ENCODE measurements at regions not wholly inside any gene's neighbourhood (a gene's known extent, or its start where the extent isn't known, plus 50 kb on each side); places are given as distances from the start of the nearest gene placed in this dataset.
"Not testable (repeated sequence)": the region's sequence is repeated elsewhere in the genome, so short reads cannot be mapped to it uniquely, and the experiment has no call there.

DNA sequence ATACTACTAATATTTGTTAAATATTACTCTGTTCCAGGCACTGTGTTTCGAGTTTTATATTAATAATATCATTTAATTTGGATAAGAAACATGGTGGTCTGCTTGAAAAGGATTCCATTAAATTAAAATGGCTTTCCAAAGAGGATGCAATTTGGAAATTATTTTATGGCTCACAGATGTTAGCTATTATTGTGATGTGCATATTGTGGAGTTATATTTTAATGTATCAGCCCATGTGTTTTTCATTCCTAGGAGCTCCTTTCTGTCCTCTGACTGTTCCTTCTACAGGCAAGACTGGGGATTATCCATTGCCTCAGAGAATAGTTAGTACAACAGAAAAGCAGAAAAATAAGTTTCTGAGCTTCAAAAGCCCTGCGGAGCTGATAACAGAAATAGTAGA lies 376.7 kb upstream of the PDZRN3 start:
- Histone ChIP-seq H3K9me3 (no peaks in the 10 kb centered on the region), H3K27me3 (no peaks in the 10 kb centered on the region), H3K4me1 (no peaks in the 10 kb centered on the region), H3K36me3 (no peaks in the 10 kb centered on the region), H3K27ac (no peak overlapping the region), H3K4me3 (no peak overlapping the region)
- TF ChIP-seq, protein P1, sequence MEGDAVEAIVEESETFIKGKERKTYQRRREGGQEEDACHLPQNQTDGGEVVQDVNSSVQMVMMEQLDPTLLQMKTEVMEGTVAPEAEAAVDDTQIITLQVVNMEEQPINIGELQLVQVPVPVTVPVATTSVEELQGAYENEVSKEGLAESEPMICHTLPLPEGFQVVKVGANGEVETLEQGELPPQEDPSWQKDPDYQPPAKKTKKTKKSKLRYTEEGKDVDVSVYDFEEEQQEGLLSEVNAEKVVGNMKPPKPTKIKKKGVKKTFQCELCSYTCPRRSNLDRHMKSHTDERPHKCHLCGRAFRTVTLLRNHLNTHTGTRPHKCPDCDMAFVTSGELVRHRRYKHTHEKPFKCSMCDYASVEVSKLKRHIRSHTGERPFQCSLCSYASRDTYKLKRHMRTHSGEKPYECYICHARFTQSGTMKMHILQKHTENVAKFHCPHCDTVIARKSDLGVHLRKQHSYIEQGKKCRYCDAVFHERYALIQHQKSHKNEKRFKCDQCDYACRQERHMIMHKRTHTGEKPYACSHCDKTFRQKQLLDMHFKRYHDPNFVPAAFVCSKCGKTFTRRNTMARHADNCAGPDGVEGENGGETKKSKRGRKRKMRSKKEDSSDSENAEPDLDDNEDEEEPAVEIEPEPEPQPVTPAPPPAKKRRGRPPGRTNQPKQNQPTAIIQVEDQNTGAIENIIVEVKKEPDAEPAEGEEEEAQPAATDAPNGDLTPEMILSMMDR (IDR thresholded peaks at IDR 0.05): no peak
- WGBS, 2 donors: 53 to 58% methylated on average over 2 of the region's 2 CpGs
- intact Hi-C loops (cut with DNase I): no loop called here
- DNase-seq: no peak

- intact Hi-C loops (cut with DNase I): no loop called here
- Histone ChIP-seq H3K27ac (no peak overlapping the region), H3K4me1 (no peaks in the 10 kb centered on the region), H3K9me3 (no peaks in the 10 kb centered on the region), H3K36me3 (no peaks in the 10 kb centered on the region), H3K27me3 (no peaks in the 10 kb centered on the region), H3K4me3 (no peak overlapping the region)
- WGBS, 2 donors: 55 to 86% methylated on average over 1 of the region's 1 CpG
- no peak for DNase-seq
- TF ChIP-seq, protein P1 (IDR thresholded peaks at IDR 0.05): no peak
- no peak for TF ChIP-seq POLR2A (IDR thresholded peaks at IDR 0.05)
Observed at GRCh38 chr3:74000725-74001124, 376.0 kb upstream of the PDZRN3 start.

DNA sequence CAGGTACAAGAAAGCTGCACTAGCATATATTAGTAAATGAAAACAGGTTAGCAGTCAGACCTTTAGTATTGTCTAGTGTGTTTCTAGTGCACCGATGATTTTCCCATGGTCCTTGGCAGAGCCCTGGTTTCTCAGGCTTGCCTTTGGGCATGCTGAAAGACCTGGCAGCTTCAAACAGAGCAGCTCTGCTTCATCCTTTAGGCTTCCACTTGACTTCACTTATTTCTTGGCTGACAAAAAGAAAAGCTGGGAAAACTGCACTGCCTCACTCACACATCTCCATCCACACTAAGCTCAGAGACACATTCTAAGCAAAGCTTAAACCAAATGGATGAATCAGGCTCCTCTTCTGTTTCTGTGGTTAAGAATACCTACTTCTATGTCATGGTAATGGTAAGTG lies 374.8 kb upstream of the PDZRN3 start:
- no peak overlapping the region for H3K27ac ChIP-seq
- no peaks in the 10 kb centered on the region for H3K36me3 ChIP-seq
- no peaks in the 10 kb centered on the region for H3K9me3 ChIP-seq
- no peaks in the 10 kb centered on the region for H3K27me3 ChIP-seq
- H3K4me3 ChIP-seq: no peak overlapping the region
- TF ChIP-seq, protein P1 (IDR thresholded peaks at IDR 0.05): no peak
- TF ChIP-seq POLR2A (IDR thresholded peaks at IDR 0.05): no peak
- intact Hi-C loops (cut with DNase I): no loop called here
- 85 to 100% methylated on average over 1 of the region's 1 CpG for WGBS, 2 donors
- DNase-seq: no peak
- no peaks in the 10 kb centered on the region for H3K4me1 ChIP-seq

DNA sequence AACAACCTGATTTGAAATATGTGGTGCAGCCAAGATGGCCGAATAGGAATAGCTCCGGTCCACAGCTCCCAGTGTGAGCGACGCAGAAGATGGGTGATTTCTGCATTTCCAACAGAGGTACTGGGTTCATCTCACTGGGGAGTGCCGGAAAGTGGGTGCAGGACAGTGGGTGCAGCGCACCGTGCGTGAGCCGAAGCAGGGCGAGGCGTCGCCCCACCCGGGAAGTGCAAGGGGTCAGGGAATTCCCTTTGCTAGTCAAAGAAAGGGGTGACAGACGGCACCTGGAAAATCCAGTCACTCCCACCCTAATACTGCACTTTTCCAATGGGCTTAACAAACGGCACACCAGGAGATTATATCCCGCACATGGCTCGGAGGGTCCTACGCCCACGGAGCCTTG lies 365.9 kb upstream of the PDZRN3 start:
- H3K27me3 ChIP-seq; DNase-seq; H3K4me3 ChIP-seq; H3K27ac ChIP-seq; intact Hi-C loops (cut with DNase I); H3K4me1 ChIP-seq; H3K36me3 ChIP-seq; H3K9me3 ChIP-seq: not testable (repeated sequence)
- 92% methylated on average over 12 to 13 of the region's 19 CpGs for WGBS, 2 donors

GRCh38 chr3:73966733-73967132 lies 342.0 kb upstream of the PDZRN3 start:
- intact Hi-C loops (cut with DNase I): no loop called here
- H3K36me3 ChIP-seq: no peaks in the 10 kb centered on the region
- no peak for TF ChIP-seq POLR2A (IDR thresholded peaks at IDR 0.05)
- TF ChIP-seq, protein P1 (IDR thresholded peaks at IDR 0.05): no peak

GRCh38 chr3:73964818-73965217 lies 340.1 kb upstream of the PDZRN3 start:
- Histone ChIP-seq H3K4me3 (no peak overlapping the region), H3K9me3 (no peaks in the 10 kb centered on the region), H3K27me3 (no peaks in the 10 kb centered on the region), H3K27ac (no peak overlapping the region), H3K4me1 (no peaks in the 10 kb centered on the region), H3K36me3 (no peaks in the 10 kb centered on the region)
- DNase-seq: no peak
- TF ChIP-seq, protein P1 (IDR thresholded peaks at IDR 0.05): no peak
- 87 to 97% methylated on average over 1 of the region's 1 CpG for WGBS, 2 donors
- intact Hi-C loops (cut with DNase I): no loop called here

More at GRCh38 chr3:73966733-73967132, 342.0 kb upstream of the PDZRN3 start:
- Histone ChIP-seq H3K9me3 (no peaks in the 10 kb centered on the region), H3K27me3 (no peaks in the 10 kb centered on the region), H3K4me3 (no peak overlapping the region), H3K4me1 (no peaks in the 10 kb centered on the region), H3K27ac (no peak overlapping the region)
- 23 to 38% methylated on average over 4 of the region's 4 CpGs for WGBS, 2 donors
- DNase-seq: no peak

Data from esophagus squamous epithelium (tissue), 5 donors.